ENCODE measurements at regions not wholly inside any gene's neighbourhood (a gene's known extent, or its start where the extent isn't known, plus 50 kb on each side); places are given as distances from the start of the nearest gene placed in this dataset.

- TF ChIP-seq USF2 (IDR thresholded peaks at IDR 0.05; ENCODE audit: low read depth, low read length) (no peak), FOS (IDR thresholded peaks at IDR 0.05; ENCODE audit: low read depth, low read length) (no peak), POLR2A (IDR thresholded peaks at IDR 0.05; ENCODE audit: low read depth, low read length) (no peak)
Observed at GRCh38 chr1:118323246-118323645, 138.2 kb upstream of the SPAG17 start.
